Keratinocyte (primary cell): ENCODE measurements at regions not wholly inside any gene's neighbourhood (a gene's known extent, or its start where the extent isn't known, plus 50 kb on each side); places are given as distances from the start of the nearest gene placed in this dataset.
A peak's percentile ranks its signal among the peaks of the same experiment; 100 is the strongest.

Experiments
- DNase-seq: peaks from one replicate; pipeline ENCODE4 v3.0.0-alpha.2; 2011; ENCODE audit warnings: low read depth, missing footprints, low spot score
- FAIRE-seq: peaks from 2 replicates; lab custom pipeline; 2011; peaks lifted over from hg19 to GRCh38; lab: Jason Lieb, UNC
- H2AFZ ChIP-seq: 2 replicates; pipeline ENCODE4 v1.6.0; 2012; ENCODE audit warnings: low read length, control low read depth, inconsistent platforms; ENCODE audit not compliant: control insufficient read depth
- H3K27ac ChIP-seq: 2 replicates; pipeline ENCODE4 v1.5.1; 2011; ENCODE audit warnings: low read length; ENCODE audit not compliant: control insufficient read depth, insufficient read depth
- H3K27me3 ChIP-seq: 3 replicates; pipeline ENCODE4 v1.6.0; 2011; ENCODE audit warnings: low read length; ENCODE audit not compliant: control insufficient read depth, insufficient read depth; ENCODE audit errors: extremely low read depth
- H3K36me3 ChIP-seq, 2 experiments: 2 replicates in 1 of 2; 3 replicates in 1 of 2; pipeline ENCODE4 v1.5.1; 2011; ENCODE audit warnings: low read length in 2 of 2, mild to moderate bottlenecking in 1 of 2; ENCODE audit not compliant: control insufficient read depth in 2 of 2, insufficient read depth in 2 of 2; ENCODE audit errors: extremely low read depth in 1 of 2
- H3K4me1 ChIP-seq: 3 replicates; pipeline ENCODE4 v1.5.1; 2011; ENCODE audit warnings: low read length; ENCODE audit not compliant: control insufficient read depth, insufficient read depth; ENCODE audit errors: extremely low read depth
- H3K4me2 ChIP-seq: 3 replicates; pipeline ENCODE4 v1.6.0; 2011; ENCODE audit warnings: low read depth, low read length; ENCODE audit not compliant: control insufficient read depth, insufficient read depth; ENCODE audit errors: extremely low read depth
- H3K4me3 ChIP-seq, 3 experiments: fragments of 200-600 bp in 1 of 3; sonication (generic) in 1 of 3; 2 replicates in 2 of 3; 3 replicates in 1 of 3; pipeline ENCODE4 v1.5.1; 2011 to 2016; ENCODE audit warnings: low read length in 3 of 3, mild to moderate bottlenecking in 3 of 3, control low read depth in 2 of 3, inconsistent platforms in 1 of 3, low read depth in 1 of 3, mixed read lengths in 1 of 3, mixed run types in 1 of 3, moderate library complexity in 1 of 3; ENCODE audit not compliant: control insufficient read depth in 2 of 3, insufficient read depth in 2 of 3; ENCODE audit errors: extremely low read depth in 1 of 3
- H3K79me2 ChIP-seq: 2 replicates; pipeline ENCODE4 v1.6.0; 2012; ENCODE audit warnings: low read length; ENCODE audit not compliant: control insufficient read depth, insufficient read depth
- H3K9ac ChIP-seq: 3 replicates; pipeline ENCODE4 v1.6.0; 2011; ENCODE audit warnings: low read length; ENCODE audit not compliant: control insufficient read depth, insufficient read depth; ENCODE audit errors: extremely low read depth
- H3K9me1 ChIP-seq: 3 replicates; pipeline ENCODE4 v1.6.0; 2011; ENCODE audit warnings: low read length; ENCODE audit not compliant: control insufficient read depth, insufficient read depth; ENCODE audit errors: extremely low read depth
- H3K9me3 ChIP-seq: 2 replicates; pipeline ENCODE4 v1.5.1; 2012; ENCODE audit warnings: low read depth, low read length; ENCODE audit not compliant: control insufficient read depth
- H4K20me1 ChIP-seq: 3 replicates; pipeline ENCODE4 v1.6.0; 2011; ENCODE audit warnings: low read length; ENCODE audit not compliant: control insufficient read depth, insufficient read depth; ENCODE audit errors: extremely low read depth
- CTCF ChIP-seq, 3 experiments: IDR thresholded peaks in 1 of 3; conservative IDR thresholded peaks in 1 of 3; optimal IDR thresholded peaks in 1 of 3; 2 replicates in 2 of 3; 3 replicates in 1 of 3; pipeline versions ENCODE3 to v1.5.1; 2011; ENCODE audit warnings: low read length in 3 of 3, mild to moderate bottlenecking in 3 of 3, moderate library complexity in 2 of 3, control low read depth in 1 of 3, inconsistent platforms in 1 of 3; ENCODE audit not compliant: insufficient read depth in 2 of 3; ENCODE audit errors: extremely low read depth in 1 of 3
- EZH2 ChIP-seq: IDR thresholded peaks from one replicate; pipeline ENCODE4 v1.6.1; 2012; ENCODE audit warnings: inconsistent platforms, mild to moderate bottlenecking, low read length, moderate library complexity
- dilution Hi-C: fragments of 300-500 bp; cut with MboI; formaldehyde crosslinking; loops from one replicate; pipeline ENCODE4 v1.7.0; 2020; ENCODE audit warnings: low sequenced_read_pairs; ENCODE audit not compliant: extremely low pct_ligation_motif_present

GRCh38 chr11:46200537-46201281 lies 76.8 kb upstream of the CREB3L1 start:
- no peak overlapping the region for H3K4me2 ChIP-seq
- H3K79me2 ChIP-seq, result no peaks in the 10 kb centered on the region
- DNase-seq (peak; percentile 7), FAIRE-seq (no peak)
- no peaks in the 10 kb centered on the region for H3K9me3 ChIP-seq
- TF ChIP-seq CTCF (optimal IDR thresholded peaks at IDR 0.05 in 1 of 3, IDR thresholded peaks at IDR 0.05 in 1 of 3, conservative IDR thresholded peaks at IDR 0.05 in 1 of 3; ENCODE audit: extremely low read depth in 1 of 3, insufficient read depth in 2 of 3, low read length in 3 of 3), result no peak
- TF ChIP-seq EZH2, result no peak
- H3K4me1 ChIP-seq, result no peaks in the 10 kb centered on the region
- no peak overlapping the region for H3K27ac ChIP-seq
- H3K36me3 ChIP-seq, result no peaks in the 10 kb centered on the region
- dilution Hi-C loops, result no loop called here
- no peaks in the 10 kb centered on the region for H3K9me1 ChIP-seq
- H3K4me3 ChIP-seq, result no peak overlapping the region
- H4K20me1 ChIP-seq, result no peaks in the 10 kb centered on the region
- H3K9ac ChIP-seq, result no peak overlapping the region
- no peak overlapping the region for H2AFZ ChIP-seq
- peaks cover 10% of the 10 kb centered on the region for H3K27me3 ChIP-seq

- Histone ChIP-seq H3K27me3 (peaks cover 10% of the 10 kb centered on the region), H2AFZ (no peak overlapping the region), H3K4me3 (no peak overlapping the region), H3K27ac (no peak overlapping the region), H3K79me2 (no peaks in the 10 kb centered on the region), H3K9me3 (no peaks in the 10 kb centered on the region), H3K4me1 (no peaks in the 10 kb centered on the region), H3K9me1 (no peaks in the 10 kb centered on the region), H3K9ac (no peak overlapping the region), H4K20me1 (no peaks in the 10 kb centered on the region), H3K4me2 (no peak overlapping the region), H3K36me3 (no peaks in the 10 kb centered on the region)
- DNase-seq (no peak), FAIRE-seq (no peak)
- TF ChIP-seq CTCF (optimal IDR thresholded peaks at IDR 0.05 in 1 of 3, IDR thresholded peaks at IDR 0.05 in 1 of 3, conservative IDR thresholded peaks at IDR 0.05 in 1 of 3; ENCODE audit: extremely low read depth in 1 of 3, insufficient read depth in 2 of 3, low read length in 3 of 3) (no peak), EZH2 (no peak)
- dilution Hi-C loops, result no loop called here
Observed at GRCh38 chr11:46198245-46199240, 77.3 kb upstream of the PHF21A start.
